ENCODE measurements at regions not wholly inside any gene's neighbourhood (a gene's known extent, or its start where the extent isn't known, plus 50 kb on each side); places are given as distances from the start of the nearest gene placed in this dataset.

GRCh38 chr4:119841361-119841760 lies 212.8 kb upstream of the PDE5A start:
- DNase-seq (ENCODE audit: low read depth, low spot score): no peak
- no peak overlapping the region for H3K4me2 ChIP-seq (ENCODE audit: control insufficient read depth, insufficient read depth)
- H2AFZ ChIP-seq (ENCODE audit: control insufficient read depth, low read depth, low read length): no peak overlapping the region
- ChIA-PET CTCF (no interaction called here), SMC1A (ENCODE audit: uncharacterized antibody, unreplicated experiment) (no interaction called here), POLR2A (no interaction called here), RAD21 (ENCODE audit: unreplicated experiment) (no interaction called here)
- H4K20me1 ChIP-seq (ENCODE audit: control insufficient read depth, insufficient read depth): no peaks in the 10 kb centered on the region
- TF ChIP-seq GATAD2B (conservative IDR thresholded peaks at IDR 0.05; ENCODE audit: low read depth): no peak
- no peak for TF ChIP-seq WRNIP1 (IDR thresholded peaks at IDR 0.05; ENCODE audit: borderline replicate concordance, low read depth, low read length)
- TF ChIP-seq JUNB (IDR thresholded peaks at IDR 0.05): no peak
- no peak for TF ChIP-seq NR2C2 (IDR thresholded peaks at IDR 0.05; ENCODE audit: borderline replicate concordance, control insufficient read depth, insufficient read length, low read depth)
- TF ChIP-seq, protein P1, sequence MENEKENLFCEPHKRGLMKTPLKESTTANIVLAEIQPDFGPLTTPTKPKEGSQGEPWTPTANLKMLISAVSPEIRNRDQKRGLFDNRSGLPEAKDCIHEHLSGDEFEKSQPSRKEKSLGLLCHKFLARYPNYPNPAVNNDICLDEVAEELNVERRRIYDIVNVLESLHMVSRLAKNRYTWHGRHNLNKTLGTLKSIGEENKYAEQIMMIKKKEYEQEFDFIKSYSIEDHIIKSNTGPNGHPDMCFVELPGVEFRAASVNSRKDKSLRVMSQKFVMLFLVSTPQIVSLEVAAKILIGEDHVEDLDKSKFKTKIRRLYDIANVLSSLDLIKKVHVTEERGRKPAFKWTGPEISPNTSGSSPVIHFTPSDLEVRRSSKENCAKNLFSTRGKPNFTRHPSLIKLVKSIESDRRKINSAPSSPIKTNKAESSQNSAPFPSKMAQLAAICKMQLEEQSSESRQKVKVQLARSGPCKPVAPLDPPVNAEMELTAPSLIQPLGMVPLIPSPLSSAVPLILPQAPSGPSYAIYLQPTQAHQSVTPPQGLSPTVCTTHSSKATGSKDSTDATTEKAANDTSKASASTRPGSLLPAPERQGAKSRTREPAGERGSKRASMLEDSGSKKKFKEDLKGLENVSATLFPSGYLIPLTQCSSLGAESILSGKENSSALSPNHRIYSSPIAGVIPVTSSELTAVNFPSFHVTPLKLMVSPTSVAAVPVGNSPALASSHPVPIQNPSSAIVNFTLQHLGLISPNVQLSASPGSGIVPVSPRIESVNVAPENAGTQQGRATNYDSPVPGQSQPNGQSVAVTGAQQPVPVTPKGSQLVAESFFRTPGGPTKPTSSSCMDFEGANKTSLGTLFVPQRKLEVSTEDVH (IDR thresholded peaks at IDR 0.05; ENCODE audit: low read depth, partially characterized antibody): no peak
- no peak for TF ChIP-seq ZNF274 (IDR thresholded peaks at IDR 0.05; ENCODE audit: insufficient read depth, insufficient read length)
- TF ChIP-seq, protein P2, sequence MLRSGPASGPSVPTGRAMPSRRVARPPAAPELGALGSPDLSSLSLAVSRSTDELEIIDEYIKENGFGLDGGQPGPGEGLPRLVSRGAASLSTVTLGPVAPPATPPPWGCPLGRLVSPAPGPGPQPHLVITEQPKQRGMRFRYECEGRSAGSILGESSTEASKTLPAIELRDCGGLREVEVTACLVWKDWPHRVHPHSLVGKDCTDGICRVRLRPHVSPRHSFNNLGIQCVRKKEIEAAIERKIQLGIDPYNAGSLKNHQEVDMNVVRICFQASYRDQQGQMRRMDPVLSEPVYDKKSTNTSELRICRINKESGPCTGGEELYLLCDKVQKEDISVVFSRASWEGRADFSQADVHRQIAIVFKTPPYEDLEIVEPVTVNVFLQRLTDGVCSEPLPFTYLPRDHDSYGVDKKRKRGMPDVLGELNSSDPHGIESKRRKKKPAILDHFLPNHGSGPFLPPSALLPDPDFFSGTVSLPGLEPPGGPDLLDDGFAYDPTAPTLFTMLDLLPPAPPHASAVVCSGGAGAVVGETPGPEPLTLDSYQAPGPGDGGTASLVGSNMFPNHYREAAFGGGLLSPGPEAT (IDR thresholded peaks at IDR 0.05; ENCODE audit: low read depth): no peak
- no peak for TF ChIP-seq MYB (IDR thresholded peaks at IDR 0.05; ENCODE audit: borderline replicate concordance, low read depth, low read length)
- TF ChIP-seq, protein P3, sequence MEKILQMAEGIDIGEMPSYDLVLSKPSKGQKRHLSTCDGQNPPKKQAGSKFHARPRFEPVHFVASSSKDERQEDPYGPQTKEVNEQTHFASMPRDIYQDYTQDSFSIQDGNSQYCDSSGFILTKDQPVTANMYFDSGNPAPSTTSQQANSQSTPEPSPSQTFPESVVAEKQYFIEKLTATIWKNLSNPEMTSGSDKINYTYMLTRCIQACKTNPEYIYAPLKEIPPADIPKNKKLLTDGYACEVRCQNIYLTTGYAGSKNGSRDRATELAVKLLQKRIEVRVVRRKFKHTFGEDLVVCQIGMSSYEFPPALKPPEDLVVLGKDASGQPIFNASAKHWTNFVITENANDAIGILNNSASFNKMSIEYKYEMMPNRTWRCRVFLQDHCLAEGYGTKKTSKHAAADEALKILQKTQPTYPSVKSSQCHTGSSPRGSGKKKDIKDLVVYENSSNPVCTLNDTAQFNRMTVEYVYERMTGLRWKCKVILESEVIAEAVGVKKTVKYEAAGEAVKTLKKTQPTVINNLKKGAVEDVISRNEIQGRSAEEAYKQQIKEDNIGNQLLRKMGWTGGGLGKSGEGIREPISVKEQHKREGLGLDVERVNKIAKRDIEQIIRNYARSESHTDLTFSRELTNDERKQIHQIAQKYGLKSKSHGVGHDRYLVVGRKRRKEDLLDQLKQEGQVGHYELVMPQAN (conservative IDR thresholded peaks at IDR 0.05): no peak
- TF ChIP-seq NFXL1 (IDR thresholded peaks at IDR 0.05; ENCODE audit: borderline replicate concordance): no peak
- no peak overlapping the region for H3K4me3 ChIP-seq
- no peak overlapping the region for H3K9ac ChIP-seq (ENCODE audit: control insufficient read depth, insufficient read depth, low read length)
- in situ Hi-C loops (cut with MboI) (no loop called here), intact Hi-C loops (cut with micrococcal nuclease; ENCODE audit: unreplicated experiment) (no loop called here)
- H3K36me3 ChIP-seq (ENCODE audit: control insufficient read depth in 2 of 2, insufficient read depth in 2 of 2, low read length in 1 of 2): no peaks in the 10 kb centered on the region
- no peak overlapping the region for H3K27ac ChIP-seq (ENCODE audit: control insufficient read depth, insufficient read depth)
- BruUV-seq (replicated peaks): no TSS peak
- no peak for FAIRE-seq
- H3K79me2 ChIP-seq (ENCODE audit: control insufficient read depth, insufficient read depth, low read length): no peaks in the 10 kb centered on the region
- no peak for ATAC-seq
- no peaks in the 10 kb centered on the region for H3K4me1 ChIP-seq (ENCODE audit: control insufficient read depth, insufficient read depth, low read length)
- no peaks in the 10 kb centered on the region for H3K27me3 ChIP-seq (replicated peaks in 1 of 2; ENCODE audit: control insufficient read depth in 2 of 2, insufficient read depth in 2 of 2, low read length in 1 of 2)
- H3K9me3 ChIP-seq (replicated peaks; ENCODE audit: control insufficient read depth, insufficient read depth, low read length): no peaks in the 10 kb centered on the region

Measured in GM12878 (cell line).